ENCODE measurements at regions not wholly inside any gene's neighbourhood (a gene's known extent, or its start where the extent isn't known, plus 50 kb on each side); places are given as distances from the start of the nearest gene placed in this dataset.

- POLR2A ChIA-PET = no interaction called here
Measured at GRCh38 chr3:117989982-117990381, 1044.7 kb downstream of the IGSF11 start.

GRCh38 chr3:117990627-117991026 is 1044.0 kb downstream of the IGSF11 start:
- CTCF ChIA-PET = no interaction called here
- POLR2A ChIA-PET = no interaction called here
- no peak for DNase-seq (ENCODE audit: extremely low spot score)
- TF ChIP-seq CTCF (IDR thresholded peaks at IDR 0.05; ENCODE audit: control extremely low read depth, extremely low read depth, low read depth, missing control alignments) = no peak

More at GRCh38 chr3:117989982-117990381, 1044.7 kb downstream of the IGSF11 start:
- TF ChIP-seq CTCF (IDR thresholded peaks at IDR 0.05; ENCODE audit: control extremely low read depth, extremely low read depth, low read depth, missing control alignments) = no peak
- CTCF ChIA-PET = interaction anchor here (1.8 to 1.9 kb wide), 2 partner anchors 7 to 9 kb away, joined by 5 to 6 read pairs; no protein-coding TSS in a partner anchor
- DNase-seq (ENCODE audit: extremely low spot score) = no peak

GRCh38 chr3:117995842-117996437 is 1038.7 kb downstream of the IGSF11 start:
- TF ChIP-seq CTCF (IDR thresholded peaks at IDR 0.05; ENCODE audit: control extremely low read depth, extremely low read depth, low read depth, missing control alignments) = no peak
- POLR2A ChIA-PET = no interaction called here
- CTCF ChIA-PET = interaction anchor here (1.0 to 1.7 kb wide), 3 partner anchors 15 to 1225 kb away, joined by 3 to 5 read pairs (median 3); no protein-coding TSS in a partner anchor
- DNase-seq (ENCODE audit: extremely low spot score) = no peak

GRCh38 chr3:117997201-117998049 is 1037.2 kb downstream of the IGSF11 start:
- peak; percentile 93 for TF ChIP-seq CTCF (IDR thresholded peaks at IDR 0.05; ENCODE audit: control extremely low read depth, extremely low read depth, low read depth, missing control alignments)
- ChIA-PET CTCF (interaction anchor here (0.5 to 2.5 kb wide), 18 partner anchors 9 to 1226 kb away, joined by 3 to 16 read pairs (median 3); no protein-coding TSS in a partner anchor), POLR2A (no interaction called here)
- peak; percentile 69 for DNase-seq (ENCODE audit: extremely low spot score)

- TF ChIP-seq CTCF (IDR thresholded peaks at IDR 0.05; ENCODE audit: control extremely low read depth, extremely low read depth, low read depth, missing control alignments) = no peak
- ChIA-PET CTCF (interaction anchor here (0.7 to 2.5 kb wide), 15 partner anchors 9 to 1227 kb away, joined by 3 to 16 read pairs (median 3); no protein-coding TSS in a partner anchor), POLR2A (no interaction called here)
- DNase-seq (ENCODE audit: extremely low spot score) = no peak
Measured at GRCh38 chr3:117998071-117998470, 1036.6 kb downstream of the IGSF11 start.

GRCh38 chr3:118000219-118000618 is 1034.4 kb downstream of the IGSF11 start:
- ChIA-PET POLR2A (no interaction called here), CTCF (no interaction called here)
- no peak for DNase-seq (ENCODE audit: extremely low spot score)
- no peak for TF ChIP-seq CTCF (IDR thresholded peaks at IDR 0.05; ENCODE audit: control extremely low read depth, extremely low read depth, low read depth, missing control alignments)
